Subcutaneous abdominal adipose tissue (tissue), 5 donors: ENCODE measurements at regions not wholly inside any gene's neighbourhood (a gene's known extent, or its start where the extent isn't known, plus 50 kb on each side); places are given as distances from the start of the nearest gene placed in this dataset.

Experiments
- H3K27ac ChIP-seq: one replicate; pipeline ENCODE4 v1.7.0; 2013; ENCODE audit warnings: low read depth, mild to moderate bottlenecking, inconsistent platforms, low read length, moderate library complexity
- H3K27me3 ChIP-seq, 5 donors: one replicate each; pipeline ENCODE4 v1.7.0; 2013; ENCODE audit warnings: low read length in 5 of 5, inconsistent platforms in 1 of 5; ENCODE audit not compliant: control insufficient read depth in 5 of 5, insufficient read depth in 4 of 5
- H3K36me3 ChIP-seq, 5 donors: one replicate each; pipeline ENCODE4 v1.7.0; 2013; ENCODE audit warnings: low read length in 5 of 5; ENCODE audit not compliant: control insufficient read depth in 5 of 5, insufficient read depth in 5 of 5
- H3K4me1 ChIP-seq, 5 donors: one replicate each; pipeline ENCODE4 v1.7.0; 2013; ENCODE audit warnings: low read length in 5 of 5, mild to moderate bottlenecking in 3 of 5, moderate library complexity in 1 of 5; ENCODE audit not compliant: control insufficient read depth in 5 of 5, insufficient read depth in 5 of 5
- H3K4me3 ChIP-seq, 5 donors: one replicate each; pipeline ENCODE4 v1.7.0; 2013; ENCODE audit warnings: low read length in 5 of 5, low read depth in 1 of 5
- H3K9ac ChIP-seq, 5 donors: one replicate each; pipeline ENCODE4 v1.7.0; 2013; ENCODE audit warnings: low read length in 5 of 5, mild to moderate bottlenecking in 4 of 5, moderate library complexity in 3 of 5
- H3K9me3 ChIP-seq, 5 donors: one replicate each; pipeline ENCODE4 v1.7.0; 2013; ENCODE audit warnings: low read length in 5 of 5; ENCODE audit not compliant: control insufficient read depth in 5 of 5
- donor health status: healthy.
- donor health status: healthy.
- donor health status: healthy.
- donor health status: healthy.
- donor health status: healthy.

DNA sequence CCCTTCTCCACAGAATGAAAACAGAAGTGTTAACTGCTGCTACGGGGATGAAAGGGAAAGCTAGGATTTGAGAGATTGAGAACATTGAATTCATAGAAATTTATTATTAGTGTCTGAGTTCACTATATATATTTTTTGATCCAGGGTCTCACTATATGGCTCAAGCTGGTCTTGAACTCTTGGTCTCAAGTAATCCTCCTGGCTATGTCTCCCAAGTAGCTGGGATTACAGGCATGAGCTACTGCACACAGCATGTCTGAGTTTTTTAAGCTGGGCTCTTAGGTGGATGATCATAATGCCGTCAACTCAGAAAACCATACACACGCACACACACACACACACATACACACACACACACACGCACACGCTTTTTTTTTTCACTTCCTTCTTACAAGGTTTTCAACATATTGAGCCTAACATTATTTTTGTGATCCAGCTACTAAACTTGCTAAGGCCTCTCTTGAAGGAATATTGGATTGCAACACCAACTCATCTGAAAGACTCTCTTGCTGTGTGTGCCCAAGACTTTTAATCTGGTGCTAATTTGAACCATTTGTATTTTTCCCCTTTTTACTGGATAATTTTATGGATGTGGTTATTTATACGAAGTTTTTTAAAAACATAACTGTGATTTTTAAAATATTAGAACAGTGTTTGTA, 1045.4 kb downstream of the DTWD2 start:
- no peak overlapping the region for H3K27ac ChIP-seq
- H3K4me3 ChIP-seq = no peak overlapping the region
- H3K9me3 ChIP-seq = peaks cover 0 to 25% (median 15%) of the 10 kb centered on the region in 5 donors
- no peaks in the 10 kb centered on the region for H3K27me3 ChIP-seq
- H3K9ac ChIP-seq = no peak overlapping the region
- no peaks in the 10 kb centered on the region for H3K36me3 ChIP-seq
- peaks cover 0 to 5% (median 3%) of the 10 kb centered on the region in 5 donors for H3K4me1 ChIP-seq

DNA sequence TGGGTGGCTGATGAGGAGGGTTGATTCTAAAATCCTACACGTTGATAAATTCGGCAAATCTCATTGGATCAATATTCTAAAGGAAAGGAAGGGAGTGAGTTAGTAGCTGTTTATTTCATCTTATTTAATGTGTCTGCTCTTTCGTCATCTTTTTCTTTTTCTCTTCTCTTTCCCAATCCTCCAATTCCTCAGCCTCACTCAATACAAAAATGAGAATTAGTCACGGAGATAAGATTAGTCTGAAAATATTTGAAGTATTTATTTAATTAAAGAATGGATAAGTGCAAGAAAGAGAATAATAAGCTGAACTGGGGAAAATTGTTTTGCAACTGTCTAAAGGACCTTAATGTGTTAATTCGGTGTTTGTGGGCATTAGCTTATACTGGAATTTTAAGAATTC, 1095.1 kb downstream of the DTWD2 start:
- Histone ChIP-seq H3K27me3 (no peaks in the 10 kb centered on the region), H3K4me1 (peaks cover 0 to 8% (median 3%) of the 10 kb centered on the region in 5 donors), H3K9me3 (no peaks in the 10 kb centered on the region), H3K27ac (no peak overlapping the region), H3K4me3 (no peak overlapping the region), H3K9ac (no peak overlapping the region), H3K36me3 (no peaks in the 10 kb centered on the region)

DNA sequence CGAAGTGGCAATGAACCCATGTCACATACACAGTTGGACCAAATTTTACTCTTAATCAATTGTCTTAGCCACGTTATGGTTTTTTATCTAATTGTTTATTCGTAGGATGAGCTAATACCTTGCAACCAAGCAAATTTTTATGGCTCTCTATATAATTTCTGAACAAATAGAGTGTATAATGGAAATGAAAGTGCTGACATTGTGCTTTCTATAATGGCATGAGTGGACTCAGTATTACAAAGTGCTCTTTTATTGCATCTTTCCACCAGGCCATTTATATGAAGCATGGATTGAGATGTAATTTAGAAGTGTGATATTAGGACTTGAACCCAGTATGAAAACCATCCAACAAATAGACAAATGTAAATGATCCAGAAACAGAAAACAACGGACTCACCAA, 1096.0 kb downstream of the DTWD2 start:
- no peaks in the 10 kb centered on the region for H3K9me3 ChIP-seq
- no peak overlapping the region for H3K4me3 ChIP-seq
- no peak overlapping the region for H3K9ac ChIP-seq
- no peaks in the 10 kb centered on the region for H3K27me3 ChIP-seq
- H3K36me3 ChIP-seq = no peaks in the 10 kb centered on the region
- no peak overlapping the region for H3K27ac ChIP-seq
- H3K4me1 ChIP-seq = peaks cover 0 to 8% (median 3%) of the 10 kb centered on the region in 5 donors

DNA sequence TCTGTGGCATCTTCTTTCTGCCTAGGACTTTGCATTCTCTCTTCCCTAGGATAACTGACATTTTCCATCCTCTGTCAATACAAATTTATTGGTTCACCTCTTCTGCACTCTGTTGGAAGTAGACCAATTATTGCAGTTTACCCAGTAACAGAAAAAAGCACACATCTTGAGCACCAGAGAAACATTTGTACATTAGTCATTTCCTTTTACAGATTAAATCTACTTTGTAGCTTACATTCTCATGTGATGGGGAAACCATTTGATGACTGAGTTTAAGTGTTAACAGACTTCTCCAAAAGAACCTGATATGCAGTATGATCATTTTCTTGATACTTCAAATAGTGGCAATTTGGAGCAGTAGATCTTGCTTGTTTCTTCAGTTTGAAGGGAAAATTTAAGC, 1098.8 kb downstream of the DTWD2 start:
- no peak overlapping the region for H3K9ac ChIP-seq
- no peaks in the 10 kb centered on the region for H3K27me3 ChIP-seq
- peaks cover 0 to 8% (median 3%) of the 10 kb centered on the region in 5 donors for H3K4me1 ChIP-seq
- H3K27ac ChIP-seq = no peak overlapping the region
- no peaks in the 10 kb centered on the region for H3K9me3 ChIP-seq
- no peak overlapping the region for H3K4me3 ChIP-seq
- no peaks in the 10 kb centered on the region for H3K36me3 ChIP-seq

DNA sequence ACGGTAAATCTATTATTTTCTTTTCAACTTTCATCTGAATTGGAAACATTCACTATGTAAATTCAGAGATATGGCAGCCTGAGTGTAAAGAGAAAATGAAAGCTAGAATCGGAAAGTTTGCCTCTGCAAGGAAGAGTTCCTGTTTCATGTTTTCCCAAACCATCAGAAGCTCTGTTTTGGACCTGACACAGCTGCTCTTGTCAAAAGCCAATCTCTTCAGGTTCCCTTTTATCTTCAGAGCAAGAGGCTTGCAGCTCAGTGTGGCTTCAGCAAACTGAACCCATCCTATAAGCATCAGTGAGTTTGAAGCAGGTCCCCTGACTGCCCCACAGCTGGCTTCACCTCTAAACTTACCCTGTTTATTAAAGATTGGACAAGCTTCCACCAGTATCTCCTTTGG, 1099.7 kb downstream of the DTWD2 start:
- H3K9ac ChIP-seq = no peak overlapping the region
- H3K36me3 ChIP-seq = no peaks in the 10 kb centered on the region
- no peaks in the 10 kb centered on the region for H3K27me3 ChIP-seq
- peak overlapping the region; percentile 47 to 60 (median 52) for H3K4me3 ChIP-seq
- peaks cover 0 to 8% (median 3%) of the 10 kb centered on the region in 5 donors for H3K4me1 ChIP-seq
- H3K9me3 ChIP-seq = no peaks in the 10 kb centered on the region
- no peak overlapping the region for H3K27ac ChIP-seq

DNA sequence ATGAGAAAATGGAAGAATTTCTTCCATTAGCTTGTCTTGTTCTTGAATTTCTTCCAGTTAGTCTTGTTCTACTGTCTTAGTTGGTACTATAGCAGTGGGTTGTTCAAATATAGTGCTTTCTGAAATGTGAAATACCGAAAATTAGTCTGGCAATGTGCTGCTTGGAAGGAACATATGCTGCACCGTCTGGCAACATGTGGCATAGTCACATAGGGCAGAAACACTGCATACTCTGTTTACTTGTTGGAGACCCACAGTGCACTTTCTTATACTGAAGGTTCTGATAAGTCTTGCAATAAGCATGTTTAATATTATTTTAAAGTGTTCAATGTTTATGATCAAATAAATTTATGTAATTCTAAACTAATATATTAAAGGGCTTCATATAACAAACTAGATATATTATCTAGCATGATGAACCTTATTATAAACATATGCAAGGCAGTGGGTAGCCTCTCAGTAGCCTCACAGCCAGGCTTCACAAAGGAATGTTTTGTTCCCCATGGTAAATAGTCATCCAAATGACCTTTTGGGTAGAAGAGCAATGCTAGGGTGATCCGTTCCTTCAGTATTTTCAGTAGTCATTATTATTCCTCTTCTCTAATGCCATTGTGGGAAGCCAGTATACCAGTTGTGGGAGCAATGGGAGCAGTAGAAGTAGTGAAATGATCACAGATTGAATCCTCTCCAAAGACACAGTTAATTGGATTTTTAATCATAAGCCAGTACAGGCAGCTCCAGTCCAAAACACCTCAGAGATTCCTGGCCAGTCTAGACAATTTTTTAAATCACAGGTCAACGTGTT, 1106.7 kb downstream of the DTWD2 start:
- no peaks in the 10 kb centered on the region for H3K4me1 ChIP-seq
- no peaks in the 10 kb centered on the region for H3K9me3 ChIP-seq
- no peak overlapping the region for H3K27ac ChIP-seq
- no peaks in the 10 kb centered on the region for H3K27me3 ChIP-seq
- H3K4me3 ChIP-seq = no peak overlapping the region
- no peak overlapping the region for H3K9ac ChIP-seq
- no peaks in the 10 kb centered on the region for H3K36me3 ChIP-seq

DNA sequence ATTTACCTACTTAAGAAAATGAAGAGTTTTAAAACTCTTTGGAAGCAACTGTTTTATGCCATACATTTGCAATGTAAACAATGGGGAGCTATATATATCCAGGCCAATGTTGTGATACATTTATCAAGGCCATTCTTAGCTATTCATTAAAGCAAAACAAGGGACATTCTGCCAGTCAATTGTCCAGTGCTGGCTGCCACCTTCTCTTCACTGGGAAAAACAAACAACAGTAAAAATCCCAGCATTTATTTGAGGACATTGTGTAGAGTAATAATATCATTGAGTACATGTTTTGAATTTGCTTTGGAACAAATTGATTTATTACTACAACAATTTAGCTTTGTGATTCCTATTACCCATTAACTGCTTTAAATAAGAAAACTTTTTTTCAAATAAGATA, 1107.4 kb downstream of the DTWD2 start:
- no peaks in the 10 kb centered on the region for H3K9me3 ChIP-seq
- H3K9ac ChIP-seq = no peak overlapping the region
- H3K36me3 ChIP-seq = no peaks in the 10 kb centered on the region
- no peak overlapping the region for H3K4me3 ChIP-seq
- H3K27me3 ChIP-seq = no peaks in the 10 kb centered on the region
- no peaks in the 10 kb centered on the region for H3K4me1 ChIP-seq
- no peak overlapping the region for H3K27ac ChIP-seq

DNA sequence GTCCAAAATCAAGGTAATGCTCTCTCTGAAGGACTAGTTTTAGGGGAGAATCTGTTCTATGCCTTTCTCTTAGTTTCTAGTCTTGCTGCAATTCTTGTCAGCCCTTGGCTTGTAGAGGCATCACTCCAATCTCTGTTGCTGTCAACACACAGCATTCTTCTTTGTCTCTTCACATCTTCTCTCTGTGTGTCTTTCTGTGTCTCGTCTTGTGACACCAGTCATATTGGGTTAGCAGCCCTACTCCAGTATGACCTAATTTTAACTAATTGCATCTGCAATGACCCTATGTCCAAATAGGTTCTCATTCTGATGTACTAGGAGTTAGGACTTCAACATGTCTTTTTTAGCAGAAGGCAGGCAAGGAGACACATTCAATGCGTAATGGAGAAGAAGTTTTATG, 1110.6 kb downstream of the DTWD2 start:
- H3K4me3 ChIP-seq = no peak overlapping the region
- no peaks in the 10 kb centered on the region for H3K36me3 ChIP-seq
- H3K9ac ChIP-seq = no peak overlapping the region
- no peak overlapping the region for H3K27ac ChIP-seq
- no peaks in the 10 kb centered on the region for H3K4me1 ChIP-seq
- H3K27me3 ChIP-seq = no peaks in the 10 kb centered on the region
- H3K9me3 ChIP-seq = peaks cover 0 to 3% (median 0%) of the 10 kb centered on the region in 5 donors

DNA sequence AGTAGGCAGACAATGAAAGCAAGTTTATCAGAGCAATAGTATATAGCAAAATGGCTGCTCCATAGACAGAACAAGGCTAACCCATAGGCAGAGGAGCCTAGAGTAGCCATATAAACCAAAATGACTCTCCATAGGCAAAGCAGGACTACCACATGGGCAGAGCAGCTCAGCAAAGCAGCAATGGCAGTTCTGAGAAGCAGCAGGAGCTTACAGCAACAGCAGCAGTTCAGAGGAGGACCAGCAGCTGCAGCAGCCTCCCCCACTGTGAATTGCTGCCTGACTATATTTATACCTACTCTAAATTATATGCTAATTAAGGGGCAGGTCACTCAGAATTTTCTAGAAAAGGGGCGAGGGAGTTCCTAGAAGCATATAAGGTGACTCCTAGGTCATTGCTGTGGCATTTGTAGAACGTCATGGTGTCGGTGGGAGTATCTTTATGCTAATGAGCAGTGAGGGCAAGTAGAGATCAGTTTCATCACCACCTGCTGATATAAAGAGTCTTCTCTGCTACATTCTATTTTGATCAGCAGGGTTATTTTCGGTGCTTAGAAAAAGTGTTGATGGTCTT, 1115.5 kb downstream of the DTWD2 start:
- Histone ChIP-seq H3K9ac (no peak overlapping the region), H3K36me3 (no peaks in the 10 kb centered on the region), H3K9me3 (peaks cover 0 to 3% (median 0%) of the 10 kb centered on the region in 5 donors), H3K4me3 (no peak overlapping the region), H3K27me3 (no peaks in the 10 kb centered on the region), H3K4me1 (no peaks in the 10 kb centered on the region), H3K27ac (no peak overlapping the region)

DNA sequence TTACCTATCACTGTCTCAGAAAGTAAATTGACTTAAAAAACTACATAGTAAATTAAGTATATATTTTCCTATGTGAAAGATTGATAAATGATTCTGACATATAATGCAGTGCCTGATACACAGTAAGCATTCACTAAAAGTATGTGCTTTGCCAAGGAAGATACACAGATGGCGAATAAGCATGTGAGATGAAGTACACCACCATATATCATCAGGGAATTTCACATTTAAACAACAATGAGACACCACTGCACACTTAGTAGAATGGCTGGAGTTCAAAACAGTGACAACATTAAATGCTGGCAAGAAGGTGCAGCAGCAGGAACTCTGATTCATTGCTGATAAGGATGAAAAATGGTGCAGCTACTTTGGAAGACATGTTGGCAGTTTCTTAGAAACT, 1118.8 kb downstream of the DTWD2 start:
- H3K4me3 ChIP-seq = no peak overlapping the region
- no peaks in the 10 kb centered on the region for H3K9me3 ChIP-seq
- H3K4me1 ChIP-seq = no peaks in the 10 kb centered on the region
- H3K9ac ChIP-seq = no peak overlapping the region
- no peaks in the 10 kb centered on the region for H3K36me3 ChIP-seq
- H3K27ac ChIP-seq = no peak overlapping the region
- no peaks in the 10 kb centered on the region for H3K27me3 ChIP-seq
